ENCODE measurements at regions not wholly inside any gene's neighbourhood (a gene's known extent, or its start where the extent isn't known, plus 50 kb on each side); places are given as distances from the start of the nearest gene placed in this dataset.

- no peaks in the 10 kb centered on the region for H3K36me3 ChIP-seq
- H3K4me3 ChIP-seq, result no peak overlapping the region
- TF ChIP-seq CTCF (IDR thresholded peaks at IDR 0.05 in 4 of 5, conservative IDR thresholded peaks at IDR 0.05 in 1 of 5) (no peak), POLR2A (IDR thresholded peaks at IDR 0.05) (no peak)
- intact Hi-C loops (cut with DNase I; ENCODE audit: low total_unique reads), result no loop called here
- H3K27me3 ChIP-seq, result no peaks in the 10 kb centered on the region
- no peaks in the 10 kb centered on the region for H3K9me3 ChIP-seq
- H3K4me1 ChIP-seq, result no peaks in the 10 kb centered on the region
- no peak for ATAC-seq
- in situ Hi-C loops (cut with MboI; ENCODE audit: low sequenced_read_pairs in 4 of 4), result no loop called here
- no peak for DNase-seq
- no peak overlapping the region for H3K27ac ChIP-seq
These were observed 575.2 kb upstream of the TPK1 start for GRCh38 chr7:145411066-145411465.

GRCh38 chr7:145398758-145399157 is 562.9 kb upstream of the TPK1 start:
- H3K9me3 ChIP-seq, result no peaks in the 10 kb centered on the region
- ATAC-seq, result no peak
- H3K4me1 ChIP-seq, result no peaks in the 10 kb centered on the region
- DNase-seq, result no peak
- H3K27ac ChIP-seq, result no peak overlapping the region
- intact Hi-C loops (cut with DNase I; ENCODE audit: low total_unique reads), result no loop called here
- H3K27me3 ChIP-seq, result no peaks in the 10 kb centered on the region
- TF ChIP-seq CTCF (IDR thresholded peaks at IDR 0.05 in 4 of 5, conservative IDR thresholded peaks at IDR 0.05 in 1 of 5) (no peak), POLR2A (IDR thresholded peaks at IDR 0.05) (no peak)
- no peaks in the 10 kb centered on the region for H3K36me3 ChIP-seq
- in situ Hi-C loops (cut with MboI; ENCODE audit: low sequenced_read_pairs in 4 of 4), result no loop called here
- H3K4me3 ChIP-seq, result no peak overlapping the region

- no peak for TF ChIP-seq CTCF (IDR thresholded peaks at IDR 0.05 in 4 of 5, conservative IDR thresholded peaks at IDR 0.05 in 1 of 5)
- no peak for TF ChIP-seq POLR2A (IDR thresholded peaks at IDR 0.05)
- H3K4me3 ChIP-seq, result no peak overlapping the region
- ATAC-seq (no peak), DNase-seq (no peak)
- no peaks in the 10 kb centered on the region for H3K9me3 ChIP-seq
- H3K27me3 ChIP-seq, result no peaks in the 10 kb centered on the region
- no peak overlapping the region for H3K27ac ChIP-seq
- H3K36me3 ChIP-seq, result no peaks in the 10 kb centered on the region
- in situ Hi-C loops (cut with MboI; ENCODE audit: low sequenced_read_pairs in 4 of 4) (no loop called here), intact Hi-C loops (cut with DNase I; ENCODE audit: low total_unique reads) (no loop called here)
- H3K4me1 ChIP-seq, result no peaks in the 10 kb centered on the region
These were observed 558.3 kb upstream of the TPK1 start for GRCh38 chr7:145394126-145394525.

GRCh38 chr7:145382762-145383161 is 546.9 kb upstream of the TPK1 start:
- in situ Hi-C loops (cut with MboI; ENCODE audit: low sequenced_read_pairs in 4 of 4), result no loop called here
- H3K4me1 ChIP-seq, result no peaks in the 10 kb centered on the region
- TF ChIP-seq POLR2A (IDR thresholded peaks at IDR 0.05) (no peak), CTCF (IDR thresholded peaks at IDR 0.05 in 4 of 5, conservative IDR thresholded peaks at IDR 0.05 in 1 of 5) (no peak)
- H3K4me3 ChIP-seq, result no peak overlapping the region
- no peak for ATAC-seq
- no peaks in the 10 kb centered on the region for H3K36me3 ChIP-seq
- no peak overlapping the region for H3K27ac ChIP-seq
- intact Hi-C loops (cut with DNase I; ENCODE audit: low total_unique reads), result no loop called here
- H3K9me3 ChIP-seq, result no peaks in the 10 kb centered on the region
- DNase-seq, result no peak
- no peaks in the 10 kb centered on the region for H3K27me3 ChIP-seq

GRCh38 chr7:145378197-145378596 is 542.3 kb upstream of the TPK1 start:
- no peaks in the 10 kb centered on the region for H3K36me3 ChIP-seq
- DNase-seq, result no peak
- in situ Hi-C loops (cut with MboI; ENCODE audit: low sequenced_read_pairs in 4 of 4) (no loop called here), intact Hi-C loops (cut with DNase I; ENCODE audit: low total_unique reads) (no loop called here)
- no peaks in the 10 kb centered on the region for H3K9me3 ChIP-seq
- ATAC-seq, result no peak
- no peaks in the 10 kb centered on the region for H3K27me3 ChIP-seq
- no peak overlapping the region for H3K27ac ChIP-seq
- no peaks in the 10 kb centered on the region for H3K4me1 ChIP-seq
- H3K4me3 ChIP-seq, result no peak overlapping the region
- TF ChIP-seq CTCF (IDR thresholded peaks at IDR 0.05 in 4 of 5, conservative IDR thresholded peaks at IDR 0.05 in 1 of 5), result no peak
- TF ChIP-seq POLR2A (IDR thresholded peaks at IDR 0.05), result no peak
